CD4-positive, alpha-beta T cell (primary cell): ENCODE measurements at regions not wholly inside any gene's neighbourhood (a gene's known extent, or its start where the extent isn't known, plus 50 kb on each side); places are given as distances from the start of the nearest gene placed in this dataset.

Experiments
- ATAC-seq: fragments of 200-7000 bp; cut with Tn5 transposase; one replicate; pipeline ENCODE4 v1.10.0; 2022; ENCODE audit warnings: mild to moderate bottlenecking; ENCODE audit not compliant: poor library complexity
- CTCF ChIA-PET: fragments of 350-600 bp; sonication (Branson Sonifier 250); formaldehyde crosslinking; loops from one replicate; lab custom pipeline; 2021; ENCODE audit warnings: antibody characterized with exemption, inconsistent platforms; lab: Charles Lee
- POLR2A ChIA-PET: fragments of 350-600 bp; sonication (Branson Sonifier 250); formaldehyde crosslinking; loops from one replicate; lab custom pipeline; 2021; ENCODE audit warnings: antibody characterized with exemption, inconsistent platforms; lab: Charles Lee
- DNase-seq, 14 experiments: peaks; one replicate each; pipeline ENCODE4 v3.0.0-alpha.2; 2013 to 2020; ENCODE audit warnings: mixed read lengths in 2 of 14
- H3K27ac ChIP-seq, 2 donors: one replicate each; pipeline versions ENCODE4 v1.5.1 to v1.7.0; 2013; ENCODE audit warnings: low read length in 2 of 2, low read depth in 1 of 2, mild to moderate bottlenecking in 1 of 2
- H3K27me3 ChIP-seq, 2 experiments: 1 replicate in 1 of 2; 2 replicates in 1 of 2; pipeline versions ENCODE4 v1.6.1 to v1.7.0; 2013; ENCODE audit warnings: low read length in 2 of 2, control low read depth in 1 of 2, mild to moderate bottlenecking in 1 of 2, moderate library complexity in 1 of 2; ENCODE audit not compliant: insufficient read depth in 2 of 2, control insufficient read depth in 1 of 2
- H3K36me3 ChIP-seq: one replicate; pipeline ENCODE4 v1.6.1; 2013; ENCODE audit warnings: low read length, control low read depth; ENCODE audit not compliant: insufficient read depth
- H3K4me1 ChIP-seq: one replicate; pipeline ENCODE4 v1.6.1; 2013; ENCODE audit warnings: low read length, control low read depth; ENCODE audit not compliant: insufficient read depth
- H3K4me3 ChIP-seq: one replicate; pipeline ENCODE4 v1.5.1; 2013; ENCODE audit warnings: mild to moderate bottlenecking, low read length, moderate library complexity
- H3K9me3 ChIP-seq, 2 experiments: 1 replicate in 1 of 2; 2 replicates in 1 of 2; pipeline versions ENCODE4 v1.6.1 to v1.7.0; 2013; ENCODE audit warnings: low read length in 2 of 2, mild to moderate bottlenecking in 2 of 2, control low read depth in 1 of 2, moderate library complexity in 1 of 2; ENCODE audit not compliant: control insufficient read depth in 1 of 2, insufficient read depth in 1 of 2
- H3K27ac Mint-ChIP-seq: one replicate; pipeline ENCODE4 v1.8.0; 2020; ENCODE audit warnings: mixed read lengths
- H3K27me3 Mint-ChIP-seq: one replicate; pipeline ENCODE4 v1.8.0; 2021; ENCODE audit warnings: mixed read lengths
- H3K36me3 Mint-ChIP-seq: one replicate; pipeline ENCODE4 v1.8.0; 2021; ENCODE audit warnings: low read depth, mixed read lengths
- H3K4me1 Mint-ChIP-seq: one replicate; pipeline ENCODE4 v1.8.0; 2021; ENCODE audit warnings: low read depth, mixed read lengths
- H3K4me3 Mint-ChIP-seq: one replicate; pipeline ENCODE4 v1.8.0; 2020; ENCODE audit warnings: mild to moderate bottlenecking, mixed read lengths
- H3K9me3 Mint-ChIP-seq: one replicate; pipeline ENCODE4 v1.8.0; 2020; ENCODE audit warnings: mixed read lengths
- CTCF ChIP-seq: fragments of 200-600 bp; IDR thresholded peaks from one replicate; pipeline ENCODE4 v1.8.0; 2022; ENCODE audit warnings: antibody characterized with exemption, mild to moderate bottlenecking
- intact Hi-C, 2 experiments: fragments of 100-400 bp; cut with DNase I in 1 of 2; cut with micrococcal nuclease in 1 of 2; formaldehyde crosslinking; loops; one replicate each; pipeline versions ENCODE4 v1.15.1 to v1.9.0; 2023 to 2025; cut with DNase I, micrococcal nuclease

- POLR2A ChIA-PET: no interaction called here
- Mint-ChIP-seq H3K4me3 (no peak overlapping the region), H3K27me3 (no peaks in the 10 kb centered on the region), H3K9me3 (peaks cover 14% of the 10 kb centered on the region), H3K4me1 (no peaks in the 10 kb centered on the region), H3K27ac (no peak overlapping the region), H3K36me3 (no peaks in the 10 kb centered on the region)
- ATAC-seq (no peak), DNase-seq (no peak)
- no peak for TF ChIP-seq CTCF
- Histone ChIP-seq H3K27me3 (no peaks in the 10 kb centered on the region), H3K4me1 (no peaks in the 10 kb centered on the region), H3K36me3 (no peaks in the 10 kb centered on the region), H3K4me3 (no peak overlapping the region), H3K9me3 (no peaks in the 10 kb centered on the region), H3K27ac (no peak overlapping the region)
- intact Hi-C loops: no loop called here
- CTCF ChIA-PET: no interaction called here
Measured at GRCh38 chr14:42947991-42948390, 1341.3 kb downstream of the LRFN5 start.

- Mint-ChIP-seq H3K27ac (no peak overlapping the region), H3K4me1 (no peaks in the 10 kb centered on the region), H3K9me3 (peaks cover 17% of the 10 kb centered on the region), H3K36me3 (no peaks in the 10 kb centered on the region), H3K27me3 (no peaks in the 10 kb centered on the region), H3K4me3 (no peak overlapping the region)
- intact Hi-C loops: no loop called here
- Histone ChIP-seq H3K27me3 (no peaks in the 10 kb centered on the region), H3K9me3 (no peaks in the 10 kb centered on the region), H3K4me3 (no peak overlapping the region), H3K4me1 (no peaks in the 10 kb centered on the region), H3K36me3 (no peaks in the 10 kb centered on the region), H3K27ac (no peak overlapping the region)
- ATAC-seq (no peak), DNase-seq (no peak)
- POLR2A ChIA-PET: no interaction called here
- CTCF ChIA-PET: interaction anchor here (0.5 kb wide), 1 partner anchor 121 kb away, joined by 3 read pairs; no protein-coding TSS in a partner anchor
- TF ChIP-seq CTCF: no peak
Measured at GRCh38 chr14:42944284-42944683, 1337.6 kb downstream of the LRFN5 start.

GRCh38 chr14:42931308-42931707 is 1324.6 kb downstream of the LRFN5 start:
- Mint-ChIP-seq H3K4me1 (no peaks in the 10 kb centered on the region), H3K4me3 (no peak overlapping the region), H3K27ac (no peak overlapping the region), H3K27me3 (no peaks in the 10 kb centered on the region), H3K36me3 (no peaks in the 10 kb centered on the region), H3K9me3 (peaks cover 2% of the 10 kb centered on the region)
- no peak for ATAC-seq
- intact Hi-C loops: no loop called here
- no peaks in the 10 kb centered on the region for H3K4me1 ChIP-seq
- no peaks in the 10 kb centered on the region for H3K36me3 ChIP-seq
- H3K9me3 ChIP-seq: peaks cover 0 to 15% of the 10 kb centered on the region in 2 experiments
- no peak for TF ChIP-seq CTCF
- no peaks in the 10 kb centered on the region for H3K27me3 ChIP-seq
- no peak overlapping the region for H3K4me3 ChIP-seq
- H3K27ac ChIP-seq: no peak overlapping the region
- CTCF ChIA-PET: no interaction called here
- POLR2A ChIA-PET: interaction anchor here (0.6 kb wide), 1 partner anchor 28 kb away, joined by 5 read pairs; no protein-coding TSS in a partner anchor
- no peak for DNase-seq
